PC-3 (cell line): ENCODE measurements at regions not wholly inside any gene's neighbourhood (a gene's known extent, or its start where the extent isn't known, plus 50 kb on each side); places are given as distances from the start of the nearest gene placed in this dataset.

Source experiments
- CTCF ChIP-seq: fragments of 300-600 bp; sonication (generic); conservative IDR thresholded peaks from 2 replicates; pipeline ENCODE4 v1.5.1; 2017; ENCODE audit warnings: antibody characterized with exemption, low read depth, mild to moderate bottlenecking, low read length
- EZH2 ChIP-seq: fragments of 300-600 bp; sonication (generic); IDR thresholded peaks from one replicate; pipeline ENCODE4 v1.6.1; 2017; ENCODE audit warnings: antibody characterized with exemption, mild to moderate bottlenecking, low read length; ENCODE audit not compliant: unreplicated experiment

GRCh38 chr3:191802671-191803070 lies 341.7 kb downstream of the PYDC2 start:
- TF ChIP-seq EZH2 (no peak), CTCF (no peak)
